Upper lobe of right lung (tissue), 1 donor: ENCODE measurements at regions not wholly inside any gene's neighbourhood (a gene's known extent, or its start where the extent isn't known, plus 50 kb on each side); places are given as distances from the start of the nearest gene placed in this dataset.
"Not testable (repeated sequence)": the region's sequence is repeated elsewhere in the genome, so short reads cannot be mapped to it uniquely, and the experiment has no call there.

ENCODE experiments used
- ATAC-seq: fragments of 200-7000 bp; cut with Tn5 transposase; one replicate; pipeline ENCODE4 v1.9.1; 2020; ENCODE audit warnings: mild to moderate bottlenecking, moderate library complexity
- DNase-seq: peaks from one replicate; pipeline ENCODE4 v3.0.0-alpha.2; 2020
- H3K27ac ChIP-seq: fragments of 200-600 bp; one replicate; pipeline ENCODE4 v1.8.0; 2022
- H3K27me3 ChIP-seq: fragments of 200-600 bp; one replicate; pipeline ENCODE4 v1.8.0; 2022; ENCODE audit warnings: mild to moderate bottlenecking
- H3K36me3 ChIP-seq: fragments of 200-600 bp; one replicate; pipeline ENCODE4 v1.8.0; 2022
- H3K4me1 ChIP-seq: fragments of 200-600 bp; one replicate; pipeline ENCODE4 v1.8.0; 2022
- H3K4me3 ChIP-seq: fragments of 200-600 bp; one replicate; pipeline ENCODE4 v1.8.0; 2022; ENCODE audit warnings: mild to moderate bottlenecking
- H3K9me3 ChIP-seq: fragments of 200-600 bp; one replicate; pipeline ENCODE4 v1.8.0; 2022
- CTCF ChIP-seq: fragments of 200-600 bp; IDR thresholded peaks from one replicate; pipeline ENCODE4 v1.8.0; 2022; ENCODE audit warnings: antibody characterized with exemption
- intact Hi-C: fragments of 100-400 bp; cut with DNase I; formaldehyde crosslinking; loops from one replicate; pipeline ENCODE4 v1.11.0; 2022
- donor health status: DM: no; HTN: yes; CAD: no; lungs with severe emphysema.

GRCh38 chr5:123701511-123702200, 189.7 kb downstream of the CSNK1G3 start:
- intact Hi-C loops = no loop called here
- H3K4me3 ChIP-seq = no peak overlapping the region
- no peaks in the 10 kb centered on the region for H3K36me3 ChIP-seq
- peak overlapping the region; percentile 18 for H3K27ac ChIP-seq
- TF ChIP-seq CTCF = no peak
- DNase-seq (no peak), ATAC-seq (no peak)
- no peaks in the 10 kb centered on the region for H3K9me3 ChIP-seq
- H3K27me3 ChIP-seq = no peaks in the 10 kb centered on the region
- H3K4me1 ChIP-seq = no peaks in the 10 kb centered on the region

- peak; percentile 20 for ATAC-seq
- Histone ChIP-seq H3K27ac (peak overlapping the region; percentile 59), H3K27me3 (no peaks in the 10 kb centered on the region), H3K4me1 (no peaks in the 10 kb centered on the region), H3K4me3 (no peak overlapping the region), H3K36me3 (no peaks in the 10 kb centered on the region), H3K9me3 (no peaks in the 10 kb centered on the region)
- no peak for TF ChIP-seq CTCF
- intact Hi-C loops = no loop called here
- DNase-seq = no peak
Measured at GRCh38 chr5:123700624-123701287, 188.8 kb downstream of the CSNK1G3 start.

- Histone ChIP-seq H3K4me1 (no peaks in the 10 kb centered on the region), H3K27me3 (no peaks in the 10 kb centered on the region), H3K4me3 (no peak overlapping the region), H3K9me3 (no peaks in the 10 kb centered on the region), H3K27ac (peak overlapping the region; percentile 59), H3K36me3 (no peaks in the 10 kb centered on the region)
- no peak for ATAC-seq
- DNase-seq = no peak
- no peak for TF ChIP-seq CTCF
- intact Hi-C loops = no loop called here
Measured at GRCh38 chr5:123699571-123699970, 187.6 kb downstream of the CSNK1G3 start.

- intact Hi-C loops, ATAC-seq: not testable (repeated sequence)
Measured at GRCh38 chr5:123698937-123699336, 187.0 kb downstream of the CSNK1G3 start.

GRCh38 chr5:123696921-123697341, 185.0 kb downstream of the CSNK1G3 start:
- H3K4me1 ChIP-seq = no peaks in the 10 kb centered on the region
- no peaks in the 10 kb centered on the region for H3K9me3 ChIP-seq
- DNase-seq (no peak), ATAC-seq (peak; percentile 62)
- no peaks in the 10 kb centered on the region for H3K27me3 ChIP-seq
- H3K27ac ChIP-seq = no peak overlapping the region
- intact Hi-C loops = no loop called here
- TF ChIP-seq CTCF = no peak
- no peaks in the 10 kb centered on the region for H3K36me3 ChIP-seq
- no peak overlapping the region for H3K4me3 ChIP-seq

More at GRCh38 chr5:123698937-123699336, 187.0 kb downstream of the CSNK1G3 start:
- DNase-seq, H3K4me1 ChIP-seq, H3K27me3 ChIP-seq, H3K27ac ChIP-seq, H3K36me3 ChIP-seq, H3K9me3 ChIP-seq, H3K4me3 ChIP-seq: not testable (repeated sequence)

GRCh38 chr5:123690821-123691220, 178.8 kb downstream of the CSNK1G3 start:
- intact Hi-C loops = no loop called here
- Histone ChIP-seq H3K4me1 (no peaks in the 10 kb centered on the region), H3K27me3 (no peaks in the 10 kb centered on the region), H3K27ac (no peak overlapping the region), H3K9me3 (no peaks in the 10 kb centered on the region), H3K36me3 (no peaks in the 10 kb centered on the region), H3K4me3 (no peak overlapping the region)
- DNase-seq (no peak), ATAC-seq (no peak)
- no peak for TF ChIP-seq CTCF
